Retinal pigment epithelial cell (primary cell): ENCODE measurements at regions not wholly inside any gene's neighbourhood (a gene's known extent, or its start where the extent isn't known, plus 50 kb on each side); places are given as distances from the start of the nearest gene placed in this dataset.

Experiments used
- DNase-seq: peaks from one replicate; pipeline ENCODE4 v3.0.0-alpha.2; 2010; ENCODE audit warnings: low read depth
- H3K4me3 ChIP-seq: 2 replicates; pipeline ENCODE4 v1.5.1; 2011; ENCODE audit warnings: mild to moderate bottlenecking, low read length, control low read depth, moderate library complexity
- TF ChIP-seq, protein P1 (sequence below): conservative IDR thresholded peaks from 2 replicates; pipeline ENCODE4 v1.5.1; 2011; ENCODE audit warnings: low read depth, low read length, control low read depth, inconsistent platforms

GRCh38 chr3:102676424-102676823 lies 241.6 kb downstream of the ZPLD1 start:
- DNase-seq, result no peak
- no peak overlapping the region for H3K4me3 ChIP-seq
- TF ChIP-seq, protein P1, sequence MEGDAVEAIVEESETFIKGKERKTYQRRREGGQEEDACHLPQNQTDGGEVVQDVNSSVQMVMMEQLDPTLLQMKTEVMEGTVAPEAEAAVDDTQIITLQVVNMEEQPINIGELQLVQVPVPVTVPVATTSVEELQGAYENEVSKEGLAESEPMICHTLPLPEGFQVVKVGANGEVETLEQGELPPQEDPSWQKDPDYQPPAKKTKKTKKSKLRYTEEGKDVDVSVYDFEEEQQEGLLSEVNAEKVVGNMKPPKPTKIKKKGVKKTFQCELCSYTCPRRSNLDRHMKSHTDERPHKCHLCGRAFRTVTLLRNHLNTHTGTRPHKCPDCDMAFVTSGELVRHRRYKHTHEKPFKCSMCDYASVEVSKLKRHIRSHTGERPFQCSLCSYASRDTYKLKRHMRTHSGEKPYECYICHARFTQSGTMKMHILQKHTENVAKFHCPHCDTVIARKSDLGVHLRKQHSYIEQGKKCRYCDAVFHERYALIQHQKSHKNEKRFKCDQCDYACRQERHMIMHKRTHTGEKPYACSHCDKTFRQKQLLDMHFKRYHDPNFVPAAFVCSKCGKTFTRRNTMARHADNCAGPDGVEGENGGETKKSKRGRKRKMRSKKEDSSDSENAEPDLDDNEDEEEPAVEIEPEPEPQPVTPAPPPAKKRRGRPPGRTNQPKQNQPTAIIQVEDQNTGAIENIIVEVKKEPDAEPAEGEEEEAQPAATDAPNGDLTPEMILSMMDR, result no peak

DNA sequence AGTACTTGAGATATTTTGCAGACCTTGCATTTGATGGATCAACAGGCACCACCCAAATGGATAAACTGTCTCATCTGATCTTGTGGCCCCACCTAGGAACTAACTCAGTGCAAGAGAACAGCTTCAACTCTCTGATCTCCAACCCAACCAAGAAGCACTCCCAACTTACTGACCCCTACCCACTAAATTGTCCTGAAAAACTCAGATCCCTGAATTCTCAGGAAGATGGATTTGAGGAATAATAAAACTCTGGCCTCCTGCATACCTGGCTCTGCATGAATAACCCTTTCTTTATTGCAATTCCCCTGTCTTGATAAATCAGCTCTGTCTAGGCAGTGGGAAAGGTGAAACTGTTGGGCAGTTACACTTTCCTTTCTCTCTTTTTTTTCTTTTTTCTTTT lies 247.9 kb downstream of the ZPLD1 start:
- DNase-seq, result no peak
- TF ChIP-seq, protein P1, result no peak
- no peak overlapping the region for H3K4me3 ChIP-seq

GRCh38 chr3:102686792-102687191 lies 252.0 kb downstream of the ZPLD1 start:
- H3K4me3 ChIP-seq, result no peak overlapping the region
- DNase-seq, result no peak
- TF ChIP-seq, protein P1, result no peak

GRCh38 chr3:102687851-102688555 lies 253.2 kb downstream of the ZPLD1 start:
- DNase-seq, result no peak
- TF ChIP-seq, protein P1, result no peak
- H3K4me3 ChIP-seq, result no peak overlapping the region

- DNase-seq, result no peak
- H3K4me3 ChIP-seq, result no peak overlapping the region
- TF ChIP-seq, protein P1, result no peak
Measured at GRCh38 chr3:102688556-102688930, 253.7 kb downstream of the ZPLD1 start.

GRCh38 chr3:102691507-102691906 lies 256.7 kb downstream of the ZPLD1 start:
- TF ChIP-seq, protein P1, result no peak
- no peak overlapping the region for H3K4me3 ChIP-seq
- no peak for DNase-seq

DNA sequence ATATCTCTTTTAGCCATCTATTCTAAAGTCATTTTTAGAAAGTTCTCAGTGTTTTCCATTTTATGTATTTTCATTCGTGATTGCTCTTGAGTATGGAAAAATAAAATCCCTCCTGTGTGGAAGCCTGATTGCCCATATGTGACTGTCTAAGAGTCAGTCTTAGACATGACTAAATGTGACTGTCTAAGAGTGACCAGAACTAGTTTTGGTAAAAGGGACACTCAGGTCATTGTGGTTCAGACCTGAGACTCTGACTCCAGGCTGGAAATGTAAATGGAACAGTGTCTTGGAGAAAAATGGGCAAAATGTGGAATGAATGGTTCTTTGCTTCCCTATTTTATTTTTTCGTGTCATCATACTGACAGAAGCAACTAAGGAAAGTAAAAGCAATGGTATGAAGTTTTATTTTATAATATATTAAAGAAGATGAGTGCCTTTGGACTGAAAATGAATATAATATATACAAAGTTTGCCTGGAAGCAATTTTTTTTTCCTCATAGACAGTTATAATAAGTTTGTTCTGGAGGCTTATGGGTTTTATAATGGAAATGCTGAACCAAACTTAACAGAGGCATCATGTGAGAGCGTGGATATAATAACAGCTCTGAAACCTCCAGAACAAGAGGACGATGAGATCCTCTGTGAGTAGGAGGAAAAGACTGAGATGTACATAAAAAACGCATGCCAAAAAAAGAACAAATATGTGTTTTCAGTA lies 264.4 kb downstream of the ZPLD1 start:
- H3K4me3 ChIP-seq, result no peak overlapping the region
- TF ChIP-seq, protein P1, result no peak

More for the DNA sequence above, 264.4 kb downstream of the ZPLD1 start:
- DNase-seq, result no peak
